GM12872 (cell line): ENCODE measurements at regions not wholly inside any gene's neighbourhood (a gene's known extent, or its start where the extent isn't known, plus 50 kb on each side); places are given as distances from the start of the nearest gene placed in this dataset.

ENCODE experiments used
- TF ChIP-seq, protein P1 (sequence below): IDR thresholded peaks from 3 replicates; pipeline ENCODE4 v1.5.1; 2011; ENCODE audit warnings: low read depth, mild to moderate bottlenecking, low read length, moderate library complexity; ENCODE audit not compliant: insufficient read depth

DNA sequence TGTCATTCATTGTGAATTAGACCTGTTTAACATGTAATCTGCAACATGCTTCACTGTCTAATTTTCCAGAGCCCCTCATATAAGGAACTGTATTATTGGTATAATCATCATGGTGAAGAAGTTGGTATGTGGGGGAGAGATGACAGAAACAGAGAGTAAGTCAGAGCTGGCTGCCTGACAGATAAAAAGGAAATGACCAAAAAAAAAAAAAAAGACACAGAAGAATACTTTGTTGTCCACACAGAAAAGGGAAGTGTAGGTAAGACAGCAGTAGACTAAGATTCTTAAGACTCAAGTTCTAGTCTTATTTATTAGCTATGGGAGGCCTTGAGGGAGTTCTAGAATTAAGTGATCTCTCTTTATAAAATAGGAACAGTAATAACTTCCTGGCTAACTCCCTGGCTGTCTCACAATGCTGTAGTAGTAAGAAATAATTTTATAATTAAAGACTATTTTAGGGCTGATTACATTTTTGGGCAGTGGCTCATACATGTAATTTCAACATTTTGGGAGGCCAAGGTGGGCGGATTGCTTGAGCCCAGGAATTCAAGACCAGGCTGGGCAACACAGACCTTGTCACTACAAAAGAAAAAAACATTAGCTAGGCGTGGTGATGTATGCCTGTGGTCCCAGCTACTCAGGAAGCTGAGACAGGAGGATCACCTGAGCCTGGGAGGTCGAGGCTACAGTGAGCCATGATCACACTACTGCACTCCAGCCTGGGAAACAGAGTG lies 102.5 kb downstream of the PRL start:
- TF ChIP-seq, protein P1, sequence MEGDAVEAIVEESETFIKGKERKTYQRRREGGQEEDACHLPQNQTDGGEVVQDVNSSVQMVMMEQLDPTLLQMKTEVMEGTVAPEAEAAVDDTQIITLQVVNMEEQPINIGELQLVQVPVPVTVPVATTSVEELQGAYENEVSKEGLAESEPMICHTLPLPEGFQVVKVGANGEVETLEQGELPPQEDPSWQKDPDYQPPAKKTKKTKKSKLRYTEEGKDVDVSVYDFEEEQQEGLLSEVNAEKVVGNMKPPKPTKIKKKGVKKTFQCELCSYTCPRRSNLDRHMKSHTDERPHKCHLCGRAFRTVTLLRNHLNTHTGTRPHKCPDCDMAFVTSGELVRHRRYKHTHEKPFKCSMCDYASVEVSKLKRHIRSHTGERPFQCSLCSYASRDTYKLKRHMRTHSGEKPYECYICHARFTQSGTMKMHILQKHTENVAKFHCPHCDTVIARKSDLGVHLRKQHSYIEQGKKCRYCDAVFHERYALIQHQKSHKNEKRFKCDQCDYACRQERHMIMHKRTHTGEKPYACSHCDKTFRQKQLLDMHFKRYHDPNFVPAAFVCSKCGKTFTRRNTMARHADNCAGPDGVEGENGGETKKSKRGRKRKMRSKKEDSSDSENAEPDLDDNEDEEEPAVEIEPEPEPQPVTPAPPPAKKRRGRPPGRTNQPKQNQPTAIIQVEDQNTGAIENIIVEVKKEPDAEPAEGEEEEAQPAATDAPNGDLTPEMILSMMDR, result no peak

DNA sequence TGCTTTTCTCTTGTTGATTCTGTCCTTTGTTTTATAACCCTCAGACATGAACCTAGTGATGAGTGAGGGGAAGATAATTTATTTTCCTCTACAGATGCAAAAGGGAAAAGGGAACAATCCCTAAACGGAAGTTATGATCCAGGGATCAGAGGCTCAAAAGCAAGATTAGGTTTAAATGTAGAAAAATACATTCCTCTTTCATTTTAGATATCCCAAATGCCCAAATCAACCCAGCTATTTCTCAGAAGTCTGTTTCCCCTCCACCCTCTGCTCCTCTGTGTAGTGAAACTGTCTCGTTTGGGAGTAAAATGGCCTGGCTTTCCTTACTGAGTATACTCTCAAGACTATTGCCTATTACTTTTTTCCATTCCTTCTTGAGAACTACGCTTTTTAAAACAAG lies 97.1 kb downstream of the PRL start:
- TF ChIP-seq, protein P1, result no peak

DNA sequence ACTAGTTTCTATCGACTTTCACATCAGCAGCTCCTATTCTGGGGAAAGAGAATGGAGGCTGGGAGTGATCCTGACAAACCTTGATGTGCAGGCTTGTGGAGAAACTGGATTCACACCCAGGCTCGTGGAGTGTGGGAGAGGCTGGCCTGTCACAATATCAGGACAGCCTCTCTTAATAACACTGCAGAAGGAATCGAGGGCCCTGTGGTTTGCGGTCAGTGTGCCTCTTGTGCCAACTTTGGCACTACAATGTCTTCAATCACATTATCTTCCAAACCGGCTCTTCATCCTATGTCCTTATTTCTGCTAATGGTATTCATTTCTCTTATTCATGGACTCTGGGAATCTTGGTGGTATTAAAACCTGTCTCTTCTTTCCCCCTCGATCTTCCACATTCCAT lies 92.7 kb downstream of the PRL start:
- TF ChIP-seq, protein P1, result no peak

DNA sequence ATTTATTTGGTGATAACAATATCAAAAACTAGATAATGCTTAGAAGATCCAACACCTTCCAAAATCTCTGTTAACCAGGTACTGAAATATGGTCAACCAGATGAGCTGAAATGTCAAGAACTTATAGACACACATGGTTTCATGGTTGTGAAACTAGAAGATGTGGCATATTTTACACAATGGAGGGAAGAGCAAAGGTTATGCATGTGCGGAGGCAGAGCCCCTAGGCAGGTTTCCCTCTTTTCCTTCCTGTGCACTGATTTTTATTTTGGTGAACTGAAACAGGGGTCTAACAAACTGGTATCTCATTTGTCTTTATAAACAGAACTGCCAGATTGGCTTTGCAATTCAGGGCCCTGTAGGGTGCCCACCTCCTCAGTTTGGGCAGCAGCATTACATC lies 91.6 kb downstream of the PRL start:
- TF ChIP-seq, protein P1, result no peak

DNA sequence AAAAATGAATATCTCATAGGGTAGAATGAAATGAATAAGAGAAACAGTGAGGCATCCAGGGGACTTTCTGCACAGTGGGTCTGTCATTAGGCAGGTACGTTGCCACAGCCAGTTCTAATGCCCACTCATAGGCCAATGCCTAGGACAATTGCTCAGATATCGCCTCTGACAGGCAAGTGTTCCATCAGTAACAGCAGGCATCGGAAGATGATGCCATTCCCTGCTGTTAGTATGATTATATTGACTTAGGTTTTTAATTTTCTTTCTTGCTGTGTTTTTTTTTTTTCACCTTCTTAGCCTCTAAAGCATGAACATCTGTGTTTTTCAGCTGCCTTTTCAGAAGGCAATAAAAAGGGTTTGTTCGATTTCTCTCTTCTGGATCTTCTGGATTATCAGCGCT lies 90.7 kb downstream of the PRL start:
- TF ChIP-seq, protein P1, result no peak

DNA sequence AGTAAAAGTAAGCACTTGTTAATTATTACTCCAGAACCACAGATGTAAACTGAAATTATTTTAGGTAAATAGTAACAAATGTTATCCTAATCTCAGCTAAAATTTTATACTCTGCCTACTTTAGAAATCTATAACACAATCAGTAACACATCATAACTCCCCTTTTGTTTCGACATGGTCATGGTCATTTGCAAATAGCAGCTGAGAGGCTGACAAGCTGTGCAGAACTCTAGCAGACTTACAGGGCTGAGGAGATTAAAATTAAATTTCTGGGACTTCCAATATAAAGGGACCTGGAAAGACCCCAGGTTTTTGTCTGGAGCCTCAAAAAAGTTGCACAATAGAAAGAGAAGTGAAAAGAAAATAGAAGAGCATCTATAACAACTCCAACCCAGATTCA lies 88.8 kb downstream of the PRL start:
- TF ChIP-seq, protein P1, result no peak

DNA sequence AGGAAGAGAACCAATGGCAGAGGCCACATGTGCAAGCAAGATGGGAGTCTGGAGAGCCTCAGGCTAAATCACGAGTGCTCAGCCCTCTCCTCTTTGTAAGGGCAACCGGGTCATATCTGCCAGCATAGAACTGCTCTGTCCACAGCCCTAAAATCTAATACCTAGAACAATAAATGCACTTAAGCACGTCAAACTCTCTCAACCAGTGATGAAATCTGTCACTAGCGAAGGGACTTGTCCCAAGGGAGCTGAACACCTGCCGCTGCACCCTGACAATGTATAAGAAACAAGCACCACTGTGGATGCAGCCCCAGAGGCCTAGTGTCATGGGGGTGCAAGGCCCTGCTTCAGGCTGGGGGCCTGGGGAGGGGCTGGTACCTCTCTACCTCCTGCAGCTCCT lies 82.5 kb downstream of the PRL start:
- TF ChIP-seq, protein P1, result no peak
